HUES6 (cell line): ENCODE measurements at regions not wholly inside any gene's neighbourhood (a gene's known extent, or its start where the extent isn't known, plus 50 kb on each side); places are given as distances from the start of the nearest gene placed in this dataset.

Source experiments
- H3K27ac ChIP-seq: 2 replicates; pipeline ENCODE4 v1.7.0; 2013; ENCODE audit warnings: low read depth, mild to moderate bottlenecking, low read length, inconsistent platforms
- H3K27me3 ChIP-seq: 2 replicates; pipeline ENCODE4 v1.6.1; 2013; ENCODE audit warnings: low read length; ENCODE audit not compliant: control insufficient read depth, insufficient read depth
- H3K36me3 ChIP-seq: 2 replicates; pipeline ENCODE4 v1.6.1; 2013; ENCODE audit warnings: low read length; ENCODE audit not compliant: control insufficient read depth, insufficient read depth
- H3K4me1 ChIP-seq: 2 replicates; pipeline ENCODE4 v1.6.1; 2013; ENCODE audit warnings: low read length; ENCODE audit not compliant: control insufficient read depth, insufficient read depth
- H3K4me3 ChIP-seq: 2 replicates; pipeline ENCODE4 v1.5.1; 2013; ENCODE audit warnings: low read depth, low read length
- H3K9ac ChIP-seq: one replicate; pipeline ENCODE4 v1.6.1; 2013; ENCODE audit warnings: mild to moderate bottlenecking, low read length
- H3K9me3 ChIP-seq: 2 replicates; pipeline ENCODE4 v1.6.1; 2013; ENCODE audit warnings: low read depth, low read length; ENCODE audit not compliant: control insufficient read depth, insufficient read depth

DNA sequence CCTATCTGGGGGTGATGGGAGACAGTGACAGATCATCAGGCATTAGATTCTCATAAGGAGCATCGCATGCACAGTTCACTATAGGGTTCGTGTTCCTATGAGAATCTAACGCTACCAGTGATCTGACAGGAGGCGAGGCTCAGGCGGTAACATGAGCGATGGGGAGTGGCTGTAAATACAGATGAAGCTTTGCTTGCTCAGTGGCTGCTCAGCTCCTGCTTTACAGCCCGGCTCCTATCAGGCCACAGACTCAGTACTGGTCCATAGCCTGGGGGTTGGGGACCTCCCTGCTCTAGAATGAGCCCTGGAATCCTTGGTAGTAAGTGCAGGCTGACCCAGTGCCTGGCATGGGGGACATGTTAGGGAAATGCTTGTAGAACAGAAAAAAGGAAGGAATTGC, 426.0 kb downstream of the TYW1 start:
- Histone ChIP-seq H3K27ac (no peak overlapping the region), H3K4me3 (no peak overlapping the region), H3K36me3 (no peaks in the 10 kb centered on the region), H3K9me3 (peaks cover 4% of the 10 kb centered on the region; the same call in 1 of the 2 replicates), H3K9ac (no peak overlapping the region), H3K4me1 (no peaks in the 10 kb centered on the region), H3K27me3 (no peaks in the 10 kb centered on the region)

DNA sequence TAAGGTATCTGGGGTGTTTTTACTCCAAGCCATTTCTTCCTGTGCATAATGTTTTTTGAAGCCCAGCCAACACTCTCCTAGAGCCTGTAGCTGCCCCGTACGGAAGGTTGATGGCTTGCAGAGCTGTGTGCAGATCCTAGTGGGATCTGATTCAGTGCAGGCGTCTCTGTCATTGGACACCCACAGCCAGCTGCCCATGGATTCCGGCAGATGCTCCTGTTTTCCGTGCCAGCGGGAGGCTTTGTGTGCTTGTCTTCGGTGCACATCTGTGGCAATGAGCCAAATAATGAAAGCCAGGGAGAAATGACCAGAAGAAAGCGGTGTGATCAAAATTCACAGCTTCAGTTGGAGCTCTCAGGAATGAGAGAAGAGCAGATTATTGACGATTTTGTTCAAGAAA, 426.4 kb downstream of the TYW1 start:
- Histone ChIP-seq H3K27ac (no peak overlapping the region), H3K27me3 (no peaks in the 10 kb centered on the region), H3K9ac (no peak overlapping the region), H3K36me3 (no peaks in the 10 kb centered on the region), H3K4me1 (no peaks in the 10 kb centered on the region), H3K9me3 (peaks cover 4% of the 10 kb centered on the region; the same call in 1 of the 2 replicates), H3K4me3 (no peak overlapping the region)

DNA sequence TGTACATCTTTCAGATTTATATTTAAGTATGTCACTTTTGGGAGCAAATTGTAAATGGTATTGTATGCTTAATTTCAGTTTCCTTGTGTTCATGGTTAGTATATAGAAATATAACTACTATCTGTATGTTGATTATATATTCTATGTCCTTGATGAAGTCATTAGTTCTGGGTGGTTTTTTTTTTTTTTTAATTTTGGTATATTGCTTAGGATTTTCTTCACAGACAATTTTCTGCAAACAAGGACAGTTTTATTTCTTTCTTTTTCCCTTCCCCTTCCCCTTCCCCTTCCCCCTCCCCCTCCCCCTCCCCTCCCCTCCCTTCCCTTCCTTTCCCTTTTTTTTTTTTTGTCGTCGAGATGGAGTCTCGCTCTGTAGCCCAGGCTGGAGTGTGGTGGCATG, 430.0 kb downstream of the TYW1 start:
- H3K27ac ChIP-seq = no peak overlapping the region
- H3K4me3 ChIP-seq = no peak overlapping the region
- no peaks in the 10 kb centered on the region for H3K36me3 ChIP-seq
- H3K9me3 ChIP-seq = peaks cover 4% of the 10 kb centered on the region; the same call in 1 of the 2 replicates
- no peak overlapping the region for H3K9ac ChIP-seq
- H3K4me1 ChIP-seq = no peaks in the 10 kb centered on the region
- H3K27me3 ChIP-seq = no peaks in the 10 kb centered on the region

DNA sequence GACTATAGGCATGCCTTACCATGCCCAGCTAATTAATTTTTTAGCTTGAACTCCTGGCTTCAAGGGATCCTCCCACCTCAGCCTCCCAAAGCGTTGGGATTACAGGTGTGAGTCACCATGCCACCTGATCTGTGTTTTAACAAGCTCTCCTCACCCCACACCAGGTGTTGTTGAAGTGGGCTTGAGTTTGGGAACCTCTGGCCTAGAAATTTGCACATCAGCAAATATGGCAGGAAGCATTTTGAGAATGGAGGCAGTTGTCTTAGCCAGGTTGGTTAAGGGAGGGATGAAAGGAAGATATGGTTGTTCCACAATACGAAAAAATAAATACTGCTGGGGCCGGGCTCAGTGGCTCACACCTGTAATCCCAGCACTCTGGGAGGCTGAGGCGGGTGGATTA, 433.1 kb downstream of the TYW1 start:
- no peaks in the 10 kb centered on the region for H3K4me1 ChIP-seq
- no peak overlapping the region for H3K9ac ChIP-seq
- no peak overlapping the region for H3K27ac ChIP-seq
- H3K9me3 ChIP-seq = peaks cover 19% of the 10 kb centered on the region
- H3K27me3 ChIP-seq = no peaks in the 10 kb centered on the region
- no peak overlapping the region for H3K4me3 ChIP-seq
- H3K36me3 ChIP-seq = no peaks in the 10 kb centered on the region

DNA sequence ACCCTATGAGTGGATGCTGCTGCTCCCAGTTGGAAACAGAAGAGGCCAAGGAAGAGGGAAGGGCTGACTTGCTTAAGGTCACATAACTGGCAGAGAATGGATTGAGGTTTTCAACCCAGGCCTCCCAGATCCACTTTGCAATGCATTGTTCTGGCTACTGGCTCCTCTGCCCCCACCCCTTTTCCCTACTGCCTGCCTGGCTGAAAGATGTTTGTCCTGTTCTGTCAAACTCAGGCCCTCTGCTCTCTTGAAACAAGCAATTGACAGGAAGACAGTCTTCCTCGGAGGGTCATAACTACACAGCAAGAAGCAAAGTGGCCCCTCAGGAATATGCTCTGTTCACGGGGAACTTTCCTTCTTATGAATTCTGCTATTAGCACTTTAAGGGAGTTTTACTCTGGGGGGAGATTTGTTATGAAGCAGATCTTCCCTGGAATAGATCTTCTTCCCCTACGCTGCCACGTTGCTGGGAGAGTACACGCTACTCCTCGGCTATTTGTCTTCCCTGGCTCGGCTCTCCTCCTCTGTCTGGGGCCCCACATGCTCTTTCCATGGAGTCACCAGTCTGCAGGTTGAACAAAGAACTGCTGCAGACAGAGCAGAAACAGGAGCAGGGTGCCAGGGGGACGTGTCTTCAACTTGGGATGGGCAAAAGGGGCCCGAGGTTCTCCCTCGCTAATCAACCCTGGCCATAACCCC, 436.1 kb downstream of the TYW1 start:
- H3K36me3 ChIP-seq = no peaks in the 10 kb centered on the region
- H3K27ac ChIP-seq = no peak overlapping the region
- H3K4me3 ChIP-seq = no peak overlapping the region
- no peaks in the 10 kb centered on the region for H3K27me3 ChIP-seq
- H3K4me1 ChIP-seq = no peaks in the 10 kb centered on the region
- H3K9me3 ChIP-seq = peaks cover 22% of the 10 kb centered on the region
- H3K9ac ChIP-seq = no peak overlapping the region

DNA sequence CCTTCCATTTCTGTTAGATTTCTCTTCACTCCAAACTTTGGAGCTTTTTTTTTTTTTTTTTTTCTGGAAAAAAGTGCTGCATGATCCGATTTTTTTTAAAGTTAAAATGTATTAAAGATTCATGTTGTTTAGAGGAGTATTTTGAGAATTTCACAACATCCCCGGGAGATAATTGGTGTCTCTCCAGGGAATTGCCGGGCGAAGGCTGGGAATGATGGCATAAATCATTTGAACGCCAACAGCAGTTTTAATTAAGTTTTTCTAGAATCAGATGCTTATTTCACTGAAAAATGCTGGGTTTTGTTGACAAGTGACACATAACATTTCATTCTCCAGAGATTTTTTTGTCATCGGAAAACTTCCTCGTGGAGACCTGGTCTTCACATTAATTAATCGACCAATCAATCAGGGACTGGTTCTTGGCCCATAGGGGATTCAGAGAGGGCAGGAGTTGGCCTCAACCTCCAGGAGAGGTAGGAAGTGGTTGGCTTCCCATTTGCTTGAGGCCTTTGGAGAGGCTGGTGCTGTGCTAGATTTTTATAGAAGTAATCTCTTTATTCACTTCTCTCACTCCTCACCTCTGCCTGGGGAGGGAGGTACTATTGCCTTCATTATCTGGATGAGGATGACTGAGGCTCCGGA, 439.4 kb downstream of the TYW1 start:
- H3K9me3 ChIP-seq = peaks cover 22% of the 10 kb centered on the region

DNA sequence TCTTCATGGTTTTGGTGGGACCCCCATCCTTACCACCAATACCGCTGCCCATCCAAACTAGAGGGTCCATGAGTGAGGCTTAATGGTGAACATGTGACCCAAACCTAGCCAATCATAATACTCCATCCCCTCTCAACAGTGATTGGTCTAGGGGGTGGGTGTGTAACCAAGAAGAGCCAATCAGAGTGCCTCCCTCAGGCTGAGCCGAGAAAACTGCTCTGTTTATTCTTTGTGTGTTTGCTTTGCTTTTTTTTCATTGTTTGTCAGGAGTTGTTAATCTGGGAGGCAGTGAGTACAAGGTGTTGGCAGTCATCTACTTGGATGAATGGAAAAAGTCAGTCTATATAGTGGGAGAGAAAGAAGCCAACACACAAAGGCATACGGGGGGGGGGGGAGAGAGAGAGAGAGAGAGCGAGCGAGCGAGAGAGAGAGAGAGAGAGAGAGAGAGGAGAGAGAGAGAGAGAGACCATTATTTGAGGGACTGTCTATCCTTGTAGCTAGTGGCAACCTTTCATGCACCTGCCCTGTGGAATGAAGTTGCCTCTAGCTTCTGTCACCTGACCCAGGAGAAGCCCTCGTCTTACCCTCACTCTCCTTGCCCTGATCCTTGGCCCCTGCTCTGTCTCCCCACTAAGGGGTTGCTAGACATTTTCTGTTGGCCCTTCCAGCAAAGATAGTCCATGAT, 441.7 kb downstream of the TYW1 start:
- Histone ChIP-seq H3K4me1 (peaks cover 10% of the 10 kb centered on the region), H3K27me3 (no peaks in the 10 kb centered on the region), H3K4me3 (no peak overlapping the region), H3K36me3 (no peaks in the 10 kb centered on the region), H3K9ac (no peak overlapping the region), H3K9me3 (peaks cover 11% of the 10 kb centered on the region), H3K27ac (no peak overlapping the region)

More for the DNA sequence above, 439.4 kb downstream of the TYW1 start:
- Histone ChIP-seq H3K4me1 (peaks cover 10% of the 10 kb centered on the region), H3K4me3 (no peak overlapping the region), H3K36me3 (no peaks in the 10 kb centered on the region), H3K27me3 (no peaks in the 10 kb centered on the region), H3K9ac (no peak overlapping the region), H3K27ac (no peak overlapping the region)

DNA sequence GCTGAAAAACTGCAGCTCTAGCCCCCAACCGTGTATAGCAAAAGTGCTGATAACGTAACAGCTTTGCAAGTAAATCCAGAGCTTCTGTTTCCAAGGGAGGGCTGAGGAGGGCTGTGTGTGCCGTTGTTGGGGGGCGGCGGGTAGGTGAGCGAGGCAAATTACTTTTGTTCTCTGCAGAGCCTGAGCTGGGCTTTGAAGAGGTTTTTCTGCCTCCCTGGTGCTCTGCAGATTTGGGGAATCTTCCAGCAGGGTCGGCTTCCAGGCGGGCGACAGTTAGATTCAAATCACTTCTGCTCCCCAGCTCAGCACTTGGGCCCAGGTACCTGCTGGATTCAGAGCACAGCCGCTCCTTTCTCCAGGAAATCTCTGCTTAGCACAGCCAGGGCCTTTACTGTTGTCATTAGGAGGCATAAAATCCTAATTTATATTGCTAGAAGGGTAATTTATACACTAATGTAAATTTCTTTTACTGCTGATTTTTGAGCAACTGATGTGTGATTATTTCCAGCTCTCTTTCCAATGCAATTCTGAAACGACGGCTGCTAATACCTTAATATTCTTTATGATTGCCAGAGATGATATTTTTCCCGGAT, 442.4 kb downstream of the TYW1 start:
- no peaks in the 10 kb centered on the region for H3K36me3 ChIP-seq
- H3K4me3 ChIP-seq = no peak overlapping the region
- H3K9me3 ChIP-seq = peaks cover 6% of the 10 kb centered on the region; the same call in 1 of the 2 replicates
- no peak overlapping the region for H3K9ac ChIP-seq
- H3K27ac ChIP-seq = no peak overlapping the region
- H3K4me1 ChIP-seq = peaks cover 10% of the 10 kb centered on the region
- H3K27me3 ChIP-seq = no peaks in the 10 kb centered on the region

DNA sequence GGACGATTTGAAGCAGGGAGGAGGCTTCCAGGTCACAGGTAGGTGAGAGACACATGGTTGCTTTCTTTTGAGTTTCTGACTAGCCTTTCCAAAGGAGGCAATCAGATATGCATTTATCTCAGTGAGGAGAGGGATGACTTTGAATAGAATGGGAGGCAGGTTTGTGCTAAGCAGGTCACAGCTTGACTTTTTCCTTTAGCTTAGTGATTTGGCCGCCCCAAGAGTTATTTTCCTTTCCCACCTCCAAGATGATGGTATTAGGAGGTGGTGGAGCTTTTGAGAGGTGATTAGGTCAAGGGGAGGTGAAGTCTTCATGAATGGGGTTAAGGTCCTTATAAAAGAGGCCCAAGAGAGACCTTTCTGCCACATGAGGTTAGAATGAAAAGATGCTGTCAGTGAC, 443.7 kb downstream of the TYW1 start:
- Histone ChIP-seq H3K9ac (no peak overlapping the region), H3K27ac (no peak overlapping the region), H3K4me3 (no peak overlapping the region), H3K36me3 (no peaks in the 10 kb centered on the region), H3K9me3 (no peaks in the 10 kb centered on the region; the same call in 1 of the 2 replicates), H3K4me1 (peaks cover 10% of the 10 kb centered on the region), H3K27me3 (no peaks in the 10 kb centered on the region)

DNA sequence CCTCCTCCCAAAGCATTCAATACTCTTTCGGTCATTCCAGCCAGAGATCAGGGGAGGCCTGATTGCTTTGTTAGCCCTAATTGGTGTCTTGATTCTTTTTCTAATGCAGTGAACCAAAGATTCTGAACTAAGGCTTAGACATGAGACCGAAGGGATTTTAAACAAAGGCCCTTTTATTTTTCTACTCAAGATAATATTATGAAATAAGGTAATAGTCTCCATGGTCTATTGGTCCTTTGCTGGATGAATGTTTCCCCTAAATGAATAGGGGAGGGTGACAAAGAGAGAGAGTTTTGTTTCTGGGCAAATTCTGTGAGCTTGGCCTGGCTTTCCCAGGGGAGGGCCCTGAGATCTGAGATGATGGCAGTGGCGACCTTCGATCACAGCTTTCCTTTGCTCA, 449.1 kb downstream of the TYW1 start:
- Histone ChIP-seq H3K27me3 (no peaks in the 10 kb centered on the region), H3K36me3 (no peaks in the 10 kb centered on the region), H3K4me1 (no peaks in the 10 kb centered on the region), H3K4me3 (no peak overlapping the region), H3K9me3 (no peaks in the 10 kb centered on the region), H3K27ac (no peak overlapping the region), H3K9ac (no peak overlapping the region)

DNA sequence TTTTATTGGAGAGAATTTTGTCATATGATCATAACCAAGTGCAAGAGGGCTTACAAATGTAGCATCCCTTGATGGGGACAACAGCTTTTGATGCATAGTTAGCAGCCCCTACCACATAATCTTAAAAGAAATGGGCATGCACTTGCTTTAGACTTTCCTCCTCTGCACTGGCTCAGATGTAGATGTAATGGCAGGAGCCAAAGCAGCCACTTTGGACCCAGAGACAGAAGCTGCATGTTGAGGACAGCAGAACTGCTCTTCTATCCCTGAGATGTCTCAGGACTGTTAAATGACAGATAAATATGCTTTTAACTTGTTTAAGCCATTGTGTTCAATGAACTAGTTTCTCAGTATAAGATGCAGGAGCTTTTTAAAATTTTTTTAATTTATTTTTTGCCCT, 450.7 kb downstream of the TYW1 start:
- no peaks in the 10 kb centered on the region for H3K27me3 ChIP-seq
- no peaks in the 10 kb centered on the region for H3K4me1 ChIP-seq
- no peak overlapping the region for H3K4me3 ChIP-seq
- H3K9ac ChIP-seq = no peak overlapping the region
- no peaks in the 10 kb centered on the region for H3K9me3 ChIP-seq
- H3K36me3 ChIP-seq = no peaks in the 10 kb centered on the region
- H3K27ac ChIP-seq = no peak overlapping the region
